ENCODE measurements at regions not wholly inside any gene's neighbourhood (a gene's known extent, or its start where the extent isn't known, plus 50 kb on each side); places are given as distances from the start of the nearest gene placed in this dataset.
"Not testable (repeated sequence)": the region's sequence is repeated elsewhere in the genome, so short reads cannot be mapped to it uniquely, and the experiment has no call there.

- DNase-seq (ENCODE audit: low spot score) = no peak
Measured at GRCh38 chr4:66376921-66377320, 706.6 kb upstream of the EPHA5 start.

- DNase-seq (ENCODE audit: low spot score) = no peak
Measured at GRCh38 chr4:66376396-66376795, 706.1 kb upstream of the EPHA5 start.

- DNase-seq (ENCODE audit: low spot score) = no peak
Measured at GRCh38 chr4:66373268-66373667, 703.0 kb upstream of the EPHA5 start.

- DNase-seq (ENCODE audit: low spot score) = peak; percentile 9
Measured at GRCh38 chr4:66372706-66373105, 702.4 kb upstream of the EPHA5 start.

- no peak for DNase-seq (ENCODE audit: low spot score)
Measured at GRCh38 chr4:66367043-66367660, 696.9 kb upstream of the EPHA5 start.

- DNase-seq (ENCODE audit: low spot score) = not testable (repeated sequence)
Measured at GRCh38 chr4:66360395-66360794, 690.1 kb upstream of the EPHA5 start.

GRCh38 chr4:66357316-66357715 lies 687.0 kb upstream of the EPHA5 start:
- no peak for DNase-seq (ENCODE audit: low spot score)

- DNase-seq (ENCODE audit: low spot score) = no peak
Measured at GRCh38 chr4:66355328-66355727, 685.0 kb upstream of the EPHA5 start.

- no peak for DNase-seq (ENCODE audit: low spot score)
Measured at GRCh38 chr4:66351761-66352160, 681.5 kb upstream of the EPHA5 start.

- no peak for DNase-seq (ENCODE audit: low spot score)
Measured at GRCh38 chr4:66340286-66340893, 670.1 kb upstream of the EPHA5 start.

GRCh38 chr4:66339007-66339406 lies 668.7 kb upstream of the EPHA5 start:
- no peak for DNase-seq (ENCODE audit: low spot score)

GRCh38 chr4:66331761-66332160 lies 661.5 kb upstream of the EPHA5 start:
- no peak for DNase-seq (ENCODE audit: low spot score)

- no peak for DNase-seq (ENCODE audit: low spot score)
Measured at GRCh38 chr4:66330125-66330524, 659.8 kb upstream of the EPHA5 start.

- no peak for DNase-seq (ENCODE audit: low spot score)
Measured at GRCh38 chr4:66328803-66329574, 658.7 kb upstream of the EPHA5 start.

- DNase-seq (ENCODE audit: low spot score) = no peak
Measured at GRCh38 chr4:66307641-66308438, 637.6 kb upstream of the EPHA5 start.

- DNase-seq (ENCODE audit: low spot score) = no peak
Measured at GRCh38 chr4:66300336-66300934, 630.1 kb upstream of the EPHA5 start.

GRCh38 chr4:66298569-66298968 lies 628.3 kb upstream of the EPHA5 start:
- DNase-seq (ENCODE audit: low spot score) = no peak

GRCh38 chr4:66297703-66298102 lies 627.4 kb upstream of the EPHA5 start:
- DNase-seq (ENCODE audit: low spot score) = no peak

- DNase-seq (ENCODE audit: low spot score) = peak; percentile 19
Measured at GRCh38 chr4:66294638-66295037, 624.3 kb upstream of the EPHA5 start.

- DNase-seq (ENCODE audit: low spot score) = no peak
Measured at GRCh38 chr4:66284991-66285451, 614.7 kb upstream of the EPHA5 start.

- no peak for DNase-seq (ENCODE audit: low spot score)
Measured at GRCh38 chr4:66279084-66279483, 608.8 kb upstream of the EPHA5 start.
